HCT116 (cell line): ENCODE measurements at regions not wholly inside any gene's neighbourhood (a gene's known extent, or its start where the extent isn't known, plus 50 kb on each side); places are given as distances from the start of the nearest gene placed in this dataset.
"Not testable (repeated sequence)": the region's sequence is repeated elsewhere in the genome, so short reads cannot be mapped to it uniquely, and the experiment has no call there.

Source experiments
- ATAC-seq: fragments of 200-7000 bp; cut with Tn5 transposase; 2 replicates; pipeline ENCODE4 v1.9.1; 2020; ENCODE audit warnings: mild to moderate bottlenecking, moderate library complexity
- BruUV-seq: library from RNA; stranded (reverse); fragments of 400-500 nt; replicated peaks from 2 replicates; lab custom pipeline; 2021; lab: Mats Ljungman, UMichigan
- CTCF ChIA-PET: fragments of 300-600 bp; sonication (Branson Sonifier 250); formaldehyde crosslinking; loops from one replicate; lab custom pipeline; 2021; ENCODE audit warnings: antibody characterized with exemption; lab: Charles Lee
- POLR2A ChIA-PET: fragments of 300-600, 350-600 bp; sonication (Branson Sonifier 250); formaldehyde crosslinking; loops from one replicate; lab custom pipeline; 2021; ENCODE audit warnings: antibody characterized with exemption; lab: Charles Lee
- RAD21 ChIA-PET, 2 experiments: fragments of 300-600 bp; sonication (Branson Sonifier 250); formaldehyde crosslinking; loops; one replicate each; lab custom pipeline; 2023; ENCODE audit warnings: low total read pairs in 2 of 2; ENCODE audit not compliant: uncharacterized antibody in 2 of 2, unreplicated experiment in 2 of 2, low non-redundant PET in 1 of 2; lab: Charles Lee
- DNase-seq: peaks from one replicate; pipeline ENCODE4 v3.0.0-alpha.2; 2010; ENCODE audit warnings: low read depth, low spot score
- H2AFZ ChIP-seq: fragments of 200-600 bp; shearing (Covaris generic), sonication (generic); 2 replicates; pipeline ENCODE4 v1.6.1; 2017; ENCODE audit warnings: low read depth, mixed run types, mixed read lengths, antibody characterized with exemption, low read length; ENCODE audit not compliant: poor library complexity, severe bottlenecking
- H3K27ac ChIP-seq: 2 replicates; pipeline ENCODE4 v1.5.1; 2012; ENCODE audit warnings: low read depth, low read length
- H3K27me3 ChIP-seq: fragments of 200-600 bp; sonication (generic); 2 replicates; pipeline ENCODE4 v1.6.1; 2016; ENCODE audit warnings: mixed run types, low read length, mixed read lengths; ENCODE audit not compliant: insufficient read depth
- H3K36me3 ChIP-seq, 2 experiments: fragments of 200-500 bp in 1 of 2; fragments of 200-600 bp in 1 of 2; sonication (Bioruptor generic) in 1 of 2; sonication (generic) in 1 of 2; 2 replicates each; pipeline versions ENCODE4 v1.5.1 to v1.6.1; 2014 to 2016; ENCODE audit warnings: low read length in 2 of 2, inconsistent platforms in 1 of 2, mixed read lengths in 1 of 2, mixed run types in 1 of 2; ENCODE audit not compliant: insufficient read depth in 2 of 2, control insufficient read depth in 1 of 2
- H3K4me1 ChIP-seq, 2 experiments: fragments of 200-600 bp in 1 of 2; sonication (generic) in 1 of 2; 2 replicates each; pipeline versions ENCODE4 v1.5.1 to v1.6.1; 2012 to 2017; ENCODE audit warnings: low read length in 2 of 2, inconsistent platforms in 1 of 2, mild to moderate bottlenecking in 1 of 2, mixed read lengths in 1 of 2, mixed run types in 1 of 2, moderate library complexity in 1 of 2; ENCODE audit not compliant: insufficient read depth in 2 of 2, control insufficient read depth in 1 of 2
- H3K4me2 ChIP-seq: fragments of 200-600 bp; sonication (generic); 2 replicates; pipeline ENCODE4 v1.6.1; 2017; ENCODE audit warnings: mixed run types, low read length, mixed read lengths
- H3K4me3 ChIP-seq, 2 experiments: fragments of 200-600 bp in 1 of 2; sonication (generic) in 1 of 2; replicated peaks in 1 of 2; 2 replicates each; pipeline ENCODE4 v1.5.1; 2011 to 2016; ENCODE audit warnings: low read length in 2 of 2, control low read depth in 1 of 2, low read depth in 1 of 2, mild to moderate bottlenecking in 1 of 2, mixed read lengths in 1 of 2, mixed run types in 1 of 2
- H3K79me2 ChIP-seq: fragments of 200-600 bp; sonication (generic); 2 replicates; pipeline ENCODE4 v1.6.1; 2017; ENCODE audit warnings: mild to moderate bottlenecking, mixed run types, low read length, moderate library complexity, mixed read lengths; ENCODE audit not compliant: insufficient read depth
- H3K9ac ChIP-seq: fragments of 200-600 bp; sonication (generic); 2 replicates; pipeline ENCODE4 v1.6.1; 2016; ENCODE audit warnings: low read length, mixed read lengths
- H3K9me2 ChIP-seq: fragments of 200-600 bp; sonication (generic), shearing (Covaris generic); 2 replicates; pipeline ENCODE4 v1.6.1; 2017; ENCODE audit warnings: mixed run types, mild to moderate bottlenecking, moderate library complexity; ENCODE audit not compliant: insufficient read depth
- H3K9me3 ChIP-seq, 2 experiments: fragments of 200-500 bp in 1 of 2; fragments of 200-600 bp in 1 of 2; sonication (Bioruptor generic) in 1 of 2; sonication (generic) in 1 of 2; 2 replicates each; pipeline ENCODE4 v1.6.1; 2014 to 2017; ENCODE audit warnings: low read length in 2 of 2, mixed read lengths in 2 of 2, inconsistent platforms in 1 of 2, low read depth in 1 of 2, mild to moderate bottlenecking in 1 of 2, mixed run types in 1 of 2, moderate library complexity in 1 of 2; ENCODE audit not compliant: control insufficient read depth in 1 of 2, insufficient read depth in 1 of 2
- H4K20me1 ChIP-seq: fragments of 200-600 bp; sonication (generic), shearing (Covaris generic); 2 replicates; pipeline ENCODE4 v1.6.1; 2017; ENCODE audit warnings: mixed run types, mild to moderate bottlenecking, moderate library complexity; ENCODE audit not compliant: insufficient read depth
- intact Hi-C: fragments of 100-400 bp; cut with micrococcal nuclease; formaldehyde crosslinking; loops from 2 replicates; pipeline ENCODE4 v1.10.0; 2022

DNA sequence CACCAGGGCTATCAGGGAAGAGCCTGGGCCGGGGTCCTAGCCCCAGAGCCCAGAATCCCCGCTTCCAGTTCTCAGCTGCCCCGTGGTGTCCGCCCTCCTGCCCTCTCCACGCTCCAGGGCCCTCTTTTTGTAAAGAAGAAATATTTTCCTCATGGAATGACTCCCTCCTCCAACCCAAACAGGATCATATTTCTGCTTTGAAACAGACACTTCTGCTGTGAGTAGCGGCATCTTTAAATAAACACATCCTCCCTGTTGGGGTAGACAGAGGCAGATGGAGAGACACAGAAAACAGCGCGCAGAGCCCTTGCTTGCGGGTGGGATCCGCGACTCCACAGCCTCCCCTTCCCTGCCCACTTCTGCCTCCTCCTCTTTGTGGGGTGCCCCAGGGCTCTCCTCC, 4384.7 kb upstream of the TPTE start:
- POLR2A ChIA-PET, H4K20me1 ChIP-seq, H3K79me2 ChIP-seq, intact Hi-C loops, DNase-seq, H3K9ac ChIP-seq, H3K9me3 ChIP-seq, H3K36me3 ChIP-seq, H3K4me1 ChIP-seq, CTCF ChIA-PET, BruUV-seq, H2AFZ ChIP-seq, RAD21 ChIA-PET, H3K4me2 ChIP-seq, ATAC-seq, H3K27ac ChIP-seq, H3K9me2 ChIP-seq, H3K27me3 ChIP-seq, H3K4me3 ChIP-seq: not testable (repeated sequence)

DNA sequence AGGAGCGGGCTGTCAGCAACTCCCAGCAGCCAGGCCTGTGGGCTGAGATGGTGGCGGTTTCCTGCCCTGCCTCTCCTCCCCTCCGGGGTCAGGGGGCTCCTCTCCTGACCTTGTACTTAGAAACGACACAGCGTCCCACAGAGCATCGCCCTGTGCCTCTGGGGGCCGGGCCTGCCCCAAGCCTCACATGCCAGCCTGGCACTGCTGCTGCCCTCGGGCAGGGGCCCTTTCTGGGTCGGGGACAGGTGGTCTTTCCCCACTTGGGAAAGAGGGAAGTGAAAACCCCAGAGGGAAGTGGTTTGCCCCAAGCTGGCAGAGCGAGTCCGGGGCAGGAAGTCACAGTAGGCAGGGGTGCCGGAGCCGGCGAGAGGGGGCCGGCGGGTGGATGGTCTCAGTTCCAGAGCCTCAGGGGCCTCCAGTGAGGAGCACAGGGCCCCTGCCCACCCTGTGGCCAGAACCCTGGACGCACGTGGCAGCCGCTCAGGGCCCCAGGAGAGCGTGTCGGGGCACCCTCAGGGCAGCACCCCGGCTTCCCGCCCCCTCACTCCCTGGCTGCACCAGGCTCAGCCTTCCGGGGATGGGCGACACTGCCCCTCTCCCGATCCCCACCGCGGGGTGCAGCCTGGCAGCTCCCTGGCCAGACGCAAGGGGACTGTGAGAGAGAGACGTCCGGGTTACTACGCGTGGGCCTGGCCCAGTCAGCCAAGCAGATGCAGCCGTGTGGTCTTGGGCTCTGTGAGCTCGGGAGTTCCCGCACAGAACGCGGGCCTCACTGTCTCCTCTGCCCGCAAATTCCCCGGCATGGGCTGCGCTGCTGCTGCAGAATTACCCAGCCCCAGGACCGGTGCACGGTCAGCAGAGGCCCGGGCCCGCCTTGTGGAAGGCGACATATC, 4382.9 kb upstream of the TPTE start:
- H3K36me3 ChIP-seq, CTCF ChIA-PET, H3K9ac ChIP-seq, H3K4me3 ChIP-seq, DNase-seq, ATAC-seq, H3K9me2 ChIP-seq, H3K27ac ChIP-seq, POLR2A ChIA-PET, H3K27me3 ChIP-seq, RAD21 ChIA-PET, H3K4me2 ChIP-seq, BruUV-seq, H3K79me2 ChIP-seq, intact Hi-C loops, H2AFZ ChIP-seq, H4K20me1 ChIP-seq, H3K4me1 ChIP-seq, H3K9me3 ChIP-seq: not testable (repeated sequence)

DNA sequence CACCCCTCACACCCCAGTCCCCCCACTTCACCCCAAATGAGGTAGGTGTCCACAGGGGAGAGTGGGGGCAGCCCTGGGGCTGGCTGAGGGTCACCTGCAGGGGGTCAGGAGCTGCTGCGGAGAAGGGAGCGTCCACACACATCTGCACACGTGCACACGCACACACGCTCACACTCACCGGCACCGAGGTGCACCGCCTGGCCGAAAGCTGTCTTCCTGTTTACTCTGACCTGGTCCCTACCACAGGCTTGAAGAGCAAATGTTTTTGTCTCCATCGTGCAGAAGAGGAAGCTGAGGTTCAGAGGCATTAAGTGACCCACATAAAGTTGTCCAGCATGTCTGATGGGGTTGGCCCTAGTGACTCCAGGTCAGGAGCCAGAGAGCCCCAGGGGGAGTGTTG, 4382.1 kb upstream of the TPTE start:
- H3K4me1 ChIP-seq, H3K9me2 ChIP-seq, H3K4me2 ChIP-seq, H3K27ac ChIP-seq, DNase-seq, BruUV-seq, H3K9ac ChIP-seq, H3K4me3 ChIP-seq, H4K20me1 ChIP-seq, H3K27me3 ChIP-seq, intact Hi-C loops, H2AFZ ChIP-seq, POLR2A ChIA-PET, RAD21 ChIA-PET, H3K9me3 ChIP-seq, H3K79me2 ChIP-seq, H3K36me3 ChIP-seq, ATAC-seq, CTCF ChIA-PET: not testable (repeated sequence)

DNA sequence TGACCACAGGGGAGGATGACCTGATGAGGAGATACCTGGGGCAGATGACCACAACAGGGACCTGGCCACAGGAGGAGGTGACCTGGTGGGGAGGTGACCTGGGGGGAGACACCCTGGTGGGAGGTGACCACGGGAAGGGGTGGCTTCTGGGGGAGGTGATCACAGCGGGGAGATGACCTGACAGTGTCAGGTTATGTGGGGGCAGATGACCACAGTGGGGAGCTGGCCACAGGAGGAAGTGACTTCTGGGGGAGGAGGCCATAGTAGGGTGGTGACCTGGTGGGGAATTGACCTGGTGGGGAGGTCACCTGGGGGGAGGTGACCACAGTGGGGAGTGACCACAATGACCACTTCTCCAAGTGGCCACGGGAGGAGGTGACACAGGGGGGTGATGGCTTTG, 4381.5 kb upstream of the TPTE start:
- H3K79me2 ChIP-seq, BruUV-seq, H3K9me2 ChIP-seq, H3K9me3 ChIP-seq, intact Hi-C loops, ATAC-seq, H3K4me3 ChIP-seq, DNase-seq, H3K9ac ChIP-seq, H3K4me2 ChIP-seq, H3K27me3 ChIP-seq, H3K4me1 ChIP-seq, POLR2A ChIA-PET, H2AFZ ChIP-seq, RAD21 ChIA-PET, H3K27ac ChIP-seq, H3K36me3 ChIP-seq, H4K20me1 ChIP-seq, CTCF ChIA-PET: not testable (repeated sequence)
